ENCODE measurements at regions not wholly inside any gene's neighbourhood (a gene's known extent, or its start where the extent isn't known, plus 50 kb on each side); places are given as distances from the start of the nearest gene placed in this dataset.

GRCh38 chr15:95486224-95486623 is 844.3 kb upstream of the NR2F2 start:
- no peaks in the 10 kb centered on the region for H3K27me3 ChIP-seq
- no peak overlapping the region for H3K4me3 ChIP-seq (ENCODE audit: low read depth, low read length)
- no peaks in the 10 kb centered on the region for H3K9me3 ChIP-seq
- no peaks in the 10 kb centered on the region for H3K4me1 ChIP-seq
- no peak for DNase-seq
- H3K36me3 ChIP-seq: no peaks in the 10 kb centered on the region
- TF ChIP-seq CTCF (IDR thresholded peaks at IDR 0.05; ENCODE audit: low read depth, low read length): no peak

- no peak for TF ChIP-seq CTCF (IDR thresholded peaks at IDR 0.05; ENCODE audit: low read depth, low read length)
- Histone ChIP-seq H3K27me3 (no peaks in the 10 kb centered on the region), H3K4me1 (no peaks in the 10 kb centered on the region), H3K36me3 (no peaks in the 10 kb centered on the region), H3K9me3 (no peaks in the 10 kb centered on the region), H3K4me3 (ENCODE audit: low read depth, low read length) (no peak overlapping the region)
- no peak for DNase-seq
Measured at GRCh38 chr15:95489103-95489502, 841.4 kb upstream of the NR2F2 start.

- DNase-seq: no peak
- H3K4me3 ChIP-seq (ENCODE audit: low read depth, low read length): no peak overlapping the region
- no peak for TF ChIP-seq CTCF (IDR thresholded peaks at IDR 0.05; ENCODE audit: low read depth, low read length)
- H3K36me3 ChIP-seq: no peaks in the 10 kb centered on the region
- no peaks in the 10 kb centered on the region for H3K9me3 ChIP-seq
- no peaks in the 10 kb centered on the region for H3K27me3 ChIP-seq
- no peaks in the 10 kb centered on the region for H3K4me1 ChIP-seq
Measured at GRCh38 chr15:95492388-95493070, 838.0 kb upstream of the NR2F2 start.

GRCh38 chr15:95494971-95495541 is 835.4 kb upstream of the NR2F2 start:
- Histone ChIP-seq H3K27me3 (no peaks in the 10 kb centered on the region), H3K36me3 (no peaks in the 10 kb centered on the region), H3K4me3 (ENCODE audit: low read depth, low read length) (no peak overlapping the region), H3K4me1 (no peaks in the 10 kb centered on the region), H3K9me3 (no peaks in the 10 kb centered on the region)
- no peak for DNase-seq
- TF ChIP-seq CTCF (IDR thresholded peaks at IDR 0.05; ENCODE audit: low read depth, low read length): no peak

- no peaks in the 10 kb centered on the region for H3K9me3 ChIP-seq
- H3K36me3 ChIP-seq: no peaks in the 10 kb centered on the region
- no peaks in the 10 kb centered on the region for H3K27me3 ChIP-seq
- no peak overlapping the region for H3K4me3 ChIP-seq (ENCODE audit: low read depth, low read length)
- no peaks in the 10 kb centered on the region for H3K4me1 ChIP-seq
- DNase-seq: no peak
- no peak for TF ChIP-seq CTCF (IDR thresholded peaks at IDR 0.05; ENCODE audit: low read depth, low read length)
Measured at GRCh38 chr15:95497634-95498033, 832.9 kb upstream of the NR2F2 start.

- Histone ChIP-seq H3K9me3 (no peaks in the 10 kb centered on the region), H3K4me1 (no peaks in the 10 kb centered on the region), H3K27me3 (no peaks in the 10 kb centered on the region), H3K4me3 (ENCODE audit: low read depth, low read length) (no peak overlapping the region), H3K36me3 (no peaks in the 10 kb centered on the region)
- TF ChIP-seq CTCF (IDR thresholded peaks at IDR 0.05; ENCODE audit: low read depth, low read length): no peak
- DNase-seq: no peak
Measured at GRCh38 chr15:95498961-95499360, 831.5 kb upstream of the NR2F2 start.
